Peyer's patch (tissue), 4 donors: ENCODE measurements at regions not wholly inside any gene's neighbourhood (a gene's known extent, or its start where the extent isn't known, plus 50 kb on each side); places are given as distances from the start of the nearest gene placed in this dataset.

ENCODE experiments used
- DNase-seq, 3 donors: peaks; one replicate each; pipeline ENCODE4 v3.0.0-alpha.2; 2017 to 2019
- H3K27ac ChIP-seq, 4 donors: fragments of 200-600 bp; sonication (generic); one replicate each; pipeline ENCODE4 v1.5.1; 2016 to 2019
- H3K27me3 ChIP-seq, 2 donors: fragments of 200-600 bp; sonication (generic); one replicate each; pipeline ENCODE4 v1.5.1; 2019
- H3K36me3 ChIP-seq, 3 donors: fragments of 200-600 bp; sonication (generic); one replicate each; pipeline ENCODE4 v1.5.1; 2016 to 2019
- H3K4me1 ChIP-seq, 4 donors: fragments of 200-600 bp; sonication (generic); one replicate each; pipeline ENCODE4 v1.5.1; 2016 to 2019
- H3K4me3 ChIP-seq, 4 donors: fragments of 200-600 bp; sonication (generic); 1 replicate in 3 of 4; 2 replicates in 1 of 4; pipeline ENCODE4 v1.5.1; 2016 to 2019; ENCODE audit warnings: mild to moderate bottlenecking in 1 of 4
- H3K9me3 ChIP-seq, 4 donors: fragments of 200-600 bp; sonication (generic); one replicate each; pipeline ENCODE4 v1.5.1; 2016 to 2019; ENCODE audit warnings: mild to moderate bottlenecking in 1 of 4
- CTCF ChIP-seq, 6 experiments: fragments of 450-650 bp in 4 of 6; fragments of 200-600 bp in 2 of 6; sonication (generic) in 1 of 6; IDR thresholded peaks; one replicate each; pipeline ENCODE4 v1.5.1; 2017 to 2019; ENCODE audit warnings: antibody characterized with exemption in 6 of 6, mild to moderate bottlenecking in 3 of 6, moderate library complexity in 1 of 6
- POLR2A ChIP-seq, 2 donors: fragments of 450-650 bp; IDR thresholded peaks; one replicate each; pipeline ENCODE4 v1.5.1; 2017; ENCODE audit warnings: antibody characterized with exemption in 2 of 2, mild to moderate bottlenecking in 2 of 2, moderate library complexity in 2 of 2

- TF ChIP-seq CTCF (IDR thresholded peaks at IDR 0.05) (no peak), POLR2A (IDR thresholded peaks at IDR 0.05) (no peak)
- Histone ChIP-seq H3K27me3 (no peaks in the 10 kb centered on the region), H3K9me3 (no peaks in the 10 kb centered on the region), H3K4me3 (no peak overlapping the region), H3K36me3 (no peaks in the 10 kb centered on the region), H3K27ac (no peak overlapping the region), H3K4me1 (peaks cover 0 to 4% (median 0%) of the 10 kb centered on the region in 4 donors)
- no peak for DNase-seq
Observed at GRCh38 chr5:40394698-40395097, 285.0 kb upstream of the PTGER4 start.

- no peak for DNase-seq
Observed at GRCh38 chr5:40391642-40392041, 288.1 kb upstream of the PTGER4 start.

GRCh38 chr5:40390281-40391149 lies 289.2 kb upstream of the PTGER4 start:
- Histone ChIP-seq H3K9me3 (no peaks in the 10 kb centered on the region), H3K4me3 (no peak overlapping the region), H3K36me3 (no peaks in the 10 kb centered on the region), H3K27ac (peak overlapping the region in 1 of 4 donors; percentile 41), H3K27me3 (no peaks in the 10 kb centered on the region), H3K4me1 (peaks cover 0 to 9% (median 6%) of the 10 kb centered on the region in 4 donors)
- TF ChIP-seq POLR2A (IDR thresholded peaks at IDR 0.05) (no peak), CTCF (IDR thresholded peaks at IDR 0.05) (no peak)
- no peak for DNase-seq

More at GRCh38 chr5:40391642-40392041, 288.1 kb upstream of the PTGER4 start:
- H3K9me3 ChIP-seq: no peaks in the 10 kb centered on the region
- TF ChIP-seq CTCF (IDR thresholded peaks at IDR 0.05) (peak in 2 of 6 experiments; percentile 6 to 8), POLR2A (IDR thresholded peaks at IDR 0.05) (no peak)
- no peaks in the 10 kb centered on the region for H3K27me3 ChIP-seq
- peaks cover 0 to 4% (median 0%) of the 10 kb centered on the region in 4 donors for H3K4me1 ChIP-seq
- no peak overlapping the region for H3K27ac ChIP-seq
- no peak overlapping the region for H3K4me3 ChIP-seq
- H3K36me3 ChIP-seq: no peaks in the 10 kb centered on the region

- Histone ChIP-seq H3K4me3 (no peak overlapping the region), H3K4me1 (peaks cover 0 to 16% (median 10%) of the 10 kb centered on the region in 4 donors), H3K9me3 (no peaks in the 10 kb centered on the region), H3K36me3 (no peaks in the 10 kb centered on the region), H3K27ac (peak overlapping the region in 1 of 4 donors; percentile 14), H3K27me3 (no peaks in the 10 kb centered on the region)
- DNase-seq: no peak
- TF ChIP-seq CTCF (IDR thresholded peaks at IDR 0.05) (no peak), POLR2A (IDR thresholded peaks at IDR 0.05) (no peak)
Observed at GRCh38 chr5:40389591-40389990, 290.1 kb upstream of the PTGER4 start.

- DNase-seq: no peak
- Histone ChIP-seq H3K9me3 (no peaks in the 10 kb centered on the region), H3K4me1 (peaks cover 0 to 22% (median 10%) of the 10 kb centered on the region in 4 donors), H3K27ac (peak overlapping the region in 1 of 4 donors; percentile 19), H3K36me3 (no peaks in the 10 kb centered on the region), H3K27me3 (no peaks in the 10 kb centered on the region), H3K4me3 (no peak overlapping the region)
- TF ChIP-seq CTCF (IDR thresholded peaks at IDR 0.05) (no peak), POLR2A (IDR thresholded peaks at IDR 0.05) (no peak)
Observed at GRCh38 chr5:40386289-40386688, 293.4 kb upstream of the PTGER4 start.
